ENCODE measurements at regions not wholly inside any gene's neighbourhood (a gene's known extent, or its start where the extent isn't known, plus 50 kb on each side); places are given as distances from the start of the nearest gene placed in this dataset.

GRCh38 chr19:21626924-21627697 is 121.7 kb downstream of the ZNF429 start (continued):
- no peak for TF ChIP-seq NCOA2 (IDR thresholded peaks at IDR 0.05; ENCODE audit: partially characterized antibody in 2 of 2)
- TF ChIP-seq CHD2 (IDR thresholded peaks at IDR 0.05; ENCODE audit: low read depth, low read length), result no peak
- TF ChIP-seq CBX2 (IDR thresholded peaks at IDR 0.05; ENCODE audit: insufficient read depth, low read length, poor library complexity, severe bottlenecking), result no peak
- TF ChIP-seq SIN3B (IDR thresholded peaks at IDR 0.05; ENCODE audit: low read depth), result no peak
- TF ChIP-seq FOSL1 (tag; conservative IDR thresholded peaks at IDR 0.05), result no peak
- no peak for TF ChIP-seq ZNF444 (CRISPR knock-in tag; IDR thresholded peaks at IDR 0.05)
- TF ChIP-seq GTF2A2 (tag; IDR thresholded peaks at IDR 0.05), result no peak
- no peak for TF ChIP-seq PHF20 (IDR thresholded peaks at IDR 0.05; ENCODE audit: partially characterized antibody)
- TF ChIP-seq EP400 (IDR thresholded peaks at IDR 0.05), result 0 out of 2 replicates have a peak, but pooled peaks have one; percentile 18
- no peak for TF ChIP-seq IRF2 (CRISPR knock-in tag; IDR thresholded peaks at IDR 0.05)
- no peak for TF ChIP-seq HMGN3 (IDR thresholded peaks at IDR 0.05; ENCODE audit: borderline replicate concordance, extremely low read depth, insufficient read length, low read depth, low read length)
- TF ChIP-seq, protein P1, sequence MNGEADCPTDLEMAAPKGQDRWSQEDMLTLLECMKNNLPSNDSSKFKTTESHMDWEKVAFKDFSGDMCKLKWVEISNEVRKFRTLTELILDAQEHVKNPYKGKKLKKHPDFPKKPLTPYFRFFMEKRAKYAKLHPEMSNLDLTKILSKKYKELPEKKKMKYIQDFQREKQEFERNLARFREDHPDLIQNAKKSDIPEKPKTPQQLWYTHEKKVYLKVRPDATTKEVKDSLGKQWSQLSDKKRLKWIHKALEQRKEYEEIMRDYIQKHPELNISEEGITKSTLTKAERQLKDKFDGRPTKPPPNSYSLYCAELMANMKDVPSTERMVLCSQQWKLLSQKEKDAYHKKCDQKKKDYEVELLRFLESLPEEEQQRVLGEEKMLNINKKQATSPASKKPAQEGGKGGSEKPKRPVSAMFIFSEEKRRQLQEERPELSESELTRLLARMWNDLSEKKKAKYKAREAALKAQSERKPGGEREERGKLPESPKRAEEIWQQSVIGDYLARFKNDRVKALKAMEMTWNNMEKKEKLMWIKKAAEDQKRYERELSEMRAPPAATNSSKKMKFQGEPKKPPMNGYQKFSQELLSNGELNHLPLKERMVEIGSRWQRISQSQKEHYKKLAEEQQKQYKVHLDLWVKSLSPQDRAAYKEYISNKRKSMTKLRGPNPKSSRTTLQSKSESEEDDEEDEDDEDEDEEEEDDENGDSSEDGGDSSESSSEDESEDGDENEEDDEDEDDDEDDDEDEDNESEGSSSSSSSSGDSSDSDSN (IDR thresholded peaks at IDR 0.05; ENCODE audit: borderline replicate concordance in 1 of 2, low read depth in 2 of 2, low read length in 2 of 2), result no peak
- peak; percentile 49 for TF ChIP-seq TAL1 (IDR thresholded peaks at IDR 0.05)
- TF ChIP-seq PPARD (CRISPR knock-in tag; IDR thresholded peaks at IDR 0.05), result no peak
- TF ChIP-seq NKRF (IDR thresholded peaks at IDR 0.05; ENCODE audit: borderline replicate concordance), result no peak
- no peak for TF ChIP-seq NFXL1 (CRISPR knock-in tag; IDR thresholded peaks at IDR 0.05)
- no peak for TF ChIP-seq KLF13 (tag; IDR thresholded peaks at IDR 0.05; ENCODE audit: borderline replicate concordance, low read depth)
- no peak for TF ChIP-seq SRSF9 (IDR thresholded peaks at IDR 0.05; ENCODE audit: borderline replicate concordance, low read depth, low read length)
- TF ChIP-seq SUPT5H (IDR thresholded peaks at IDR 0.05), result no peak
- TF ChIP-seq MIER1 (IDR thresholded peaks at IDR 0.05; ENCODE audit: low read depth), result no peak
- TF ChIP-seq, protein P2, sequence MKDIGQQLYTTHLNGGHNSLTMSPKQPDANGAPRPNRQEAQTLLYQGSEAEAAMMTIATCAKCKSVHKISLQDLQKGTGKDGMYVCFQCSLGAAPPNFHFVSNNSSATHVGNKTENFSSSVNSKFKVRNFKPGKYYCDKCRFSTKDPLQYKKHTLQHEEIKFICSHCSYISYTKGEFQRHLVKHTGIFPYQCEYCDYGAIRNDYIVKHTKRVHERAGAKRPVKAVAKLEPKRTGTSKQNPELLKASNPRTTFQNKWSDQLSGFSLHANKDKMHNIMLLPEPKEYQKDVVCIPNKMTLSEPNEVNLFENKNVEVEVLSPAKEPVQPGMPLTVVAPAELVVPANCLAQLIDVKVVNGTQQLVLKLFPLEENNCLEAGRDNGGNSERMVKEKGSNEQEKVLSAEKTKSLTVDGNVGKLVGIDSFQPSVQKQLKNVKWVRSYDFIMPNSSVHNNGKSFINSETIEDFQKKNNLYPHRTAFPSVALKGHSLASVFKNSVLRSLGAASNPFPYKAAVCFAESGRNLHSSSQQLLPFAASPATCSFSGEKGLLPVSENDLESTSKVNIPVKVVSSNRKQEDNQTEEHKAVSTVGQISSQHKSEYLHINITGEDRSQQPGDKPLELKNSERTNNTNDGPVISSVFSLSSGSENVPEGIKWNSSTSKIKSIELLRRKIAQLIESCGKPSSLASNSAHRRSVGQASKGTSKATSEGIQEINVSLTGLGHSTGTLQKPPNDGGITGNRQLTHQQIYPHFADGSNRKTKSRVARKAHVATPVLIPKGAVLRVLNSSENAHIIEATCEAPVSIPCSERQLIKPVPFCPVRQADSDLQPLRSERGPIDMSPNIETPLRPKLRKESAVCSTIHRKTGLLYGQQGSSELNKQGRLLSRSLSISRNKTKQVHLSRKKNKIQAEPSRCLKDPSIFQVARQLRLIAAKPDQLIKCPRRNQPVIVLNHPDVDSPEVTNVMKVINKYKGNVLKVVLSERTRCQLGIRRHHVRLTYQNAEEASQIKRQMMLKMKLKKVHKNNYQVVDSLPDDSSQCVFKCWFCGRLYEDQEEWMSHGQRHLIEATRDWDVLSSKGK (CRISPR knock-in tag; IDR thresholded peaks at IDR 0.05), result no peak
- TF ChIP-seq MTA1 (IDR thresholded peaks at IDR 0.05; ENCODE audit: borderline replicate concordance), result no peak

Measured in K562 (cell line).